ENCODE measurements at regions not wholly inside any gene's neighbourhood (a gene's known extent, or its start where the extent isn't known, plus 50 kb on each side); places are given as distances from the start of the nearest gene placed in this dataset.

DNA sequence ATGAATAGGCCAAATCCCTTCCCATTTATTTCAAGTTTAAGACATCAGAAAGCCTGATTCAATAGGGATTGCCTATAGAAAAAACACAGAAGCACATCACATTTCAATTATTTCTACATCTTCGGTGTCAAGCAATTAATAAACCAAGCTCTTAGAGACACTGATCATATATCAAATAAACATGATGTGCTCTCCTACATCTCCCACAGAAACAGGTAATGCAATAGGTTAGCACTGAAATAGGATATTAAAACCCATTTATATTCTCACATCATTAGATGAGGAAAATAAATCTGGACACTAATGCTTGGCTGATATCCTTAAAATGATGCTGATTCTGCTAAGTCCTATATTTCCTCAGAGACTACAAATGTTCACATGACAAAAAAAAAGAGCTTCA lies 364.7 kb downstream of the MBD2 start:
- no peak overlapping the region for H3K18ac ChIP-seq (ENCODE audit: low read depth, low read length)
- H2AK9ac ChIP-seq (replicated peaks; ENCODE audit: low read depth, low read length, poor library complexity), result no peak overlapping the region
- WGBS, 2 experiments (ENCODE audit: extremely low coverage in 2 of 2, insufficient read length in 1 of 2), result no CpG with 5 or more reads among the region's 1 CpG
- H3K9me3 ChIP-seq (ENCODE audit: control insufficient read depth, insufficient read depth, low read length), result peaks cover 2% of the 10 kb centered on the region; the same call in 1 of the 2 replicates
- H3K23ac ChIP-seq (ENCODE audit: low read depth, low read length), result no peak overlapping the region
- no peak overlapping the region for H2BK120ac ChIP-seq (ENCODE audit: low read depth, low read length)
- CTCF ChIA-PET, result no interaction called here
- no peaks in the 10 kb centered on the region for H3K36me3 ChIP-seq (ENCODE audit: control insufficient read depth, insufficient read depth, low read length)
- dilution Hi-C loops (cut with HindIII; ENCODE audit: low sequenced_read_pairs, unreplicated experiment) (no loop called here), in situ Hi-C loops (cut with MboI; ENCODE audit: low sequenced_read_pairs) (no loop called here), intact Hi-C loops (cut with micrococcal nuclease) (no loop called here)
- no peak overlapping the region for H4K91ac ChIP-seq (ENCODE audit: insufficient read depth, low read depth, low read length)
- no peaks in the 10 kb centered on the region for H3K9me1 ChIP-seq (ENCODE audit: insufficient read depth, low read length)
- POLR2A ChIA-PET (ENCODE audit: unreplicated experiment), result no interaction called here
- no peak overlapping the region for H2BK20ac ChIP-seq (ENCODE audit: low read depth, low read length)
- ATAC-seq (ENCODE audit: low read depth) (no peak), DNase-seq (no peak)
- no peak overlapping the region for H2BK5ac ChIP-seq (ENCODE audit: low read depth, low read length, poor library complexity, severe bottlenecking)
- H2BK15ac ChIP-seq (ENCODE audit: low read depth, low read length), result no peak overlapping the region
- no peak overlapping the region for H3K14ac ChIP-seq (replicated peaks; ENCODE audit: low read depth, low read length)
- H3K4me2 ChIP-seq (ENCODE audit: low read depth, low read length), result no peak overlapping the region
- H3K27ac ChIP-seq (ENCODE audit: insufficient read depth, low read length), result no peak overlapping the region
- no peaks in the 10 kb centered on the region for H3K79me1 ChIP-seq (ENCODE audit: low read depth in 1 of 2, low read length in 2 of 2)
- no peak overlapping the region for H3K9ac ChIP-seq (ENCODE audit: low read depth, low read length)
- no peaks in the 10 kb centered on the region for H4K20me1 ChIP-seq (ENCODE audit: insufficient read depth, low read length)
- H3K4me1 ChIP-seq (ENCODE audit: control insufficient read depth, insufficient read depth, low read length), result no peaks in the 10 kb centered on the region
- H4K8ac ChIP-seq (ENCODE audit: low read depth in 2 of 2, low read length in 2 of 2), result no peak overlapping the region
- H3K4me3 ChIP-seq (ENCODE audit: insufficient read depth, low read depth, low read length), result no peak overlapping the region
- H3K56ac ChIP-seq (ENCODE audit: extremely low read depth, insufficient read depth, low read length), result no peak overlapping the region
- BruUV-seq (replicated peaks), result no TSS peak
- H3K4ac ChIP-seq (ENCODE audit: low read depth, low read length), result no peak overlapping the region
- H4K5ac ChIP-seq (ENCODE audit: low read depth, low read length), result no peak overlapping the region
- no peaks in the 10 kb centered on the region for H3K27me3 ChIP-seq (ENCODE audit: control insufficient read depth, insufficient read depth, low read length)
- H2AFZ ChIP-seq (replicated peaks; ENCODE audit: low read length, poor library complexity), result no peak overlapping the region
- TF ChIP-seq, protein P1, sequence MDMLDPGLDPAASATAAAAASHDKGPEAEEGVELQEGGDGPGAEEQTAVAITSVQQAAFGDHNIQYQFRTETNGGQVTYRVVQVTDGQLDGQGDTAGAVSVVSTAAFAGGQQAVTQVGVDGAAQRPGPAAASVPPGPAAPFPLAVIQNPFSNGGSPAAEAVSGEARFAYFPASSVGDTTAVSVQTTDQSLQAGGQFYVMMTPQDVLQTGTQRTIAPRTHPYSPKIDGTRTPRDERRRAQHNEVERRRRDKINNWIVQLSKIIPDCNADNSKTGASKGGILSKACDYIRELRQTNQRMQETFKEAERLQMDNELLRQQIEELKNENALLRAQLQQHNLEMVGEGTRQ (IDR thresholded peaks at IDR 0.05; ENCODE audit: low read depth, low read length), result no peak
- TF ChIP-seq, protein P2, sequence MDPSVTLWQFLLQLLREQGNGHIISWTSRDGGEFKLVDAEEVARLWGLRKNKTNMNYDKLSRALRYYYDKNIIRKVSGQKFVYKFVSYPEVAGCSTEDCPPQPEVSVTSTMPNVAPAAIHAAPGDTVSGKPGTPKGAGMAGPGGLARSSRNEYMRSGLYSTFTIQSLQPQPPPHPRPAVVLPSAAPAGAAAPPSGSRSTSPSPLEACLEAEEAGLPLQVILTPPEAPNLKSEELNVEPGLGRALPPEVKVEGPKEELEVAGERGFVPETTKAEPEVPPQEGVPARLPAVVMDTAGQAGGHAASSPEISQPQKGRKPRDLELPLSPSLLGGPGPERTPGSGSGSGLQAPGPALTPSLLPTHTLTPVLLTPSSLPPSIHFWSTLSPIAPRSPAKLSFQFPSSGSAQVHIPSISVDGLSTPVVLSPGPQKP (IDR thresholded peaks at IDR 0.05; ENCODE audit: borderline replicate concordance, low read depth, low read length), result no peak
- TF ChIP-seq CHD1 (IDR thresholded peaks at IDR 0.05; ENCODE audit: low read depth, low read length) (no peak), SMC3 (IDR thresholded peaks at IDR 0.05; ENCODE audit: low read depth, low read length) (no peak), RFX5 (IDR thresholded peaks at IDR 0.05; ENCODE audit: low read depth, low read length) (no peak), MAZ (IDR thresholded peaks at IDR 0.05; ENCODE audit: borderline replicate concordance, low read depth, low read length) (no peak), BHLHE40 (IDR thresholded peaks at IDR 0.05; ENCODE audit: low read depth, low read length) (no peak), MXI1 (IDR thresholded peaks at IDR 0.05; ENCODE audit: borderline replicate concordance, low read depth, low read length) (no peak), NFE2L2 (IDR thresholded peaks at IDR 0.05; ENCODE audit: low read depth, low read length) (no peak), RAD21 (IDR thresholded peaks at IDR 0.05; ENCODE audit: low read length) (no peak), CEBPB (IDR thresholded peaks at IDR 0.05; ENCODE audit: low read depth, low read length) (no peak)
- TF ChIP-seq, protein P3, sequence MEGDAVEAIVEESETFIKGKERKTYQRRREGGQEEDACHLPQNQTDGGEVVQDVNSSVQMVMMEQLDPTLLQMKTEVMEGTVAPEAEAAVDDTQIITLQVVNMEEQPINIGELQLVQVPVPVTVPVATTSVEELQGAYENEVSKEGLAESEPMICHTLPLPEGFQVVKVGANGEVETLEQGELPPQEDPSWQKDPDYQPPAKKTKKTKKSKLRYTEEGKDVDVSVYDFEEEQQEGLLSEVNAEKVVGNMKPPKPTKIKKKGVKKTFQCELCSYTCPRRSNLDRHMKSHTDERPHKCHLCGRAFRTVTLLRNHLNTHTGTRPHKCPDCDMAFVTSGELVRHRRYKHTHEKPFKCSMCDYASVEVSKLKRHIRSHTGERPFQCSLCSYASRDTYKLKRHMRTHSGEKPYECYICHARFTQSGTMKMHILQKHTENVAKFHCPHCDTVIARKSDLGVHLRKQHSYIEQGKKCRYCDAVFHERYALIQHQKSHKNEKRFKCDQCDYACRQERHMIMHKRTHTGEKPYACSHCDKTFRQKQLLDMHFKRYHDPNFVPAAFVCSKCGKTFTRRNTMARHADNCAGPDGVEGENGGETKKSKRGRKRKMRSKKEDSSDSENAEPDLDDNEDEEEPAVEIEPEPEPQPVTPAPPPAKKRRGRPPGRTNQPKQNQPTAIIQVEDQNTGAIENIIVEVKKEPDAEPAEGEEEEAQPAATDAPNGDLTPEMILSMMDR (conservative IDR thresholded peaks at IDR 0.05; ENCODE audit: low read depth, low read length), result no peak
- no peak overlapping the region for H2AK5ac ChIP-seq (ENCODE audit: low read depth, low read length)

Data from IMR-90 (cell line).